HepG2 (cell line): ENCODE measurements at regions not wholly inside any gene's neighbourhood (a gene's known extent, or its start where the extent isn't known, plus 50 kb on each side); places are given as distances from the start of the nearest gene placed in this dataset.

Experiments used
- ATAC-seq: fragments of 200-7000 bp; cut with Tn5 transposase; 3 replicates; pipeline ENCODE4 v1.9.1; 2020; ENCODE audit warnings: mild to moderate bottlenecking, moderate library complexity
- BruUV-seq: library from RNA; stranded (reverse); fragments of 400-500 nt; replicated peaks from 2 replicates; lab custom pipeline; 2021; lab: Mats Ljungman, UMichigan
- CTCF ChIA-PET: fragments of 300-600 bp; formaldehyde crosslinking; extraction: SDS; loops from one replicate; lab custom pipeline; 2021; ENCODE audit warnings: low total read pairs, inconsistent platforms, low intra/inter-chr PET ratio; lab: Yijun Ruan, JAX
- POLR2A ChIA-PET: fragments of 350-600 bp; sonication (Branson Sonifier 250); formaldehyde crosslinking; loops from one replicate; lab custom pipeline; 2020; ENCODE audit warnings: antibody characterized with exemption, inconsistent platforms; lab: Yijun Ruan, JAX
- DNase-seq: peaks from one replicate; pipeline ENCODE4 v3.0.0-alpha.2; 2015; ENCODE audit warnings: low spot score
- FAIRE-seq: peaks from 3 replicates; lab custom pipeline; 2011; peaks lifted over from hg19 to GRCh38; lab: Jason Lieb, UNC
- H2AFZ ChIP-seq: one replicate; pipeline ENCODE4 v1.6.1; 2011; ENCODE audit warnings: low read length, inconsistent platforms
- H3K27ac ChIP-seq: fragments of 300-600 bp; 3 replicates; pipeline ENCODE4 v1.8.0; 2011; ENCODE audit warnings: mixed run types, mild to moderate bottlenecking, mixed read lengths, low read length, inconsistent platforms; ENCODE audit not compliant: insufficient read depth; ENCODE audit errors: extremely low read length
- H3K27me3 ChIP-seq, 2 experiments: fragments of 200-600 bp in 1 of 2; 2 replicates in 1 of 2; 3 replicates in 1 of 2; pipeline versions ENCODE4 v1.6.0 to v1.8.0; 2011; ENCODE audit warnings: low read length in 2 of 2, mild to moderate bottlenecking in 2 of 2, moderate library complexity in 2 of 2, inconsistent platforms in 1 of 2; ENCODE audit not compliant: insufficient read depth in 2 of 2, control insufficient read depth in 1 of 2
- H3K36me3 ChIP-seq, 2 experiments: fragments of 200-600 bp in 1 of 2; replicated peaks in 1 of 2; 2 replicates in 1 of 2; 3 replicates in 1 of 2; pipeline versions ENCODE4 v1.5.1 to v1.8.0; 2011; ENCODE audit warnings: low read length in 2 of 2, inconsistent platforms in 1 of 2; ENCODE audit not compliant: insufficient read depth in 2 of 2, control insufficient read depth in 1 of 2
- H3K4me1 ChIP-seq: 2 replicates; pipeline ENCODE4 v1.5.1; 2012; ENCODE audit warnings: low read length, inconsistent platforms; ENCODE audit not compliant: insufficient read depth
- H3K4me2 ChIP-seq: 2 replicates; pipeline ENCODE4 v1.6.0; 2011; ENCODE audit warnings: low read depth, low read length, inconsistent platforms
- H3K4me3 ChIP-seq, 3 experiments: fragments of 200-600 bp in 1 of 3; sonication (generic), shearing (Covaris generic) in 1 of 3; replicated peaks in 1 of 3; 2 replicates each; pipeline ENCODE4 v1.5.1; 2011 to 2016; ENCODE audit warnings: low read length in 3 of 3, inconsistent platforms in 2 of 3, low read depth in 2 of 3, mild to moderate bottlenecking in 2 of 3, control low read depth in 1 of 3, mixed read lengths in 1 of 3; ENCODE audit not compliant: insufficient read depth in 1 of 3
- H3K79me2 ChIP-seq: one replicate; pipeline ENCODE4 v1.6.1; 2011; ENCODE audit warnings: low read length, inconsistent platforms; ENCODE audit not compliant: insufficient read depth
- H3K9ac ChIP-seq: 2 replicates; pipeline ENCODE4 v1.6.0; 2011; ENCODE audit warnings: mild to moderate bottlenecking, low read depth, low read length, inconsistent platforms; ENCODE audit not compliant: insufficient read depth
- H3K9me3 ChIP-seq: 2 replicates; pipeline ENCODE4 v1.5.1; 2012; ENCODE audit warnings: mild to moderate bottlenecking, low read length
- H4K20me1 ChIP-seq: 2 replicates; pipeline ENCODE4 v1.6.0; 2011; ENCODE audit warnings: inconsistent platforms, mild to moderate bottlenecking, low read length, moderate library complexity; ENCODE audit not compliant: insufficient read depth
- ATM ChIP-seq: fragments of 450-650 bp; IDR thresholded peaks from 2 replicates; pipeline ENCODE4 v1.7.1; 2017; ENCODE audit warnings: mild to moderate bottlenecking, borderline replicate concordance
- HIVEP1 ChIP-seq: sonication (generic); formaldehyde crosslinking; IDR thresholded peaks from 2 replicates; pipeline ENCODE4 v1.4.0; 2020; ENCODE audit warnings: mild to moderate bottlenecking, missing genetic modification reagents
- HOXD1 ChIP-seq: sonication (generic); formaldehyde crosslinking; IDR thresholded peaks from 2 replicates; pipeline ENCODE4 v1.5.0; 2020; ENCODE audit warnings: missing genetic modification reagents
- MIER2 ChIP-seq: IDR thresholded peaks from 2 replicates; pipeline ENCODE4 v1.6.1; 2016; ENCODE audit warnings: missing biosample characterization, missing genetic modification reagents
- PHF5A ChIP-seq: IDR thresholded peaks from one replicate; pipeline ENCODE4 v1.6.1; 2018; ENCODE audit warnings: low read depth, missing genetic modification reagents; ENCODE audit not compliant: unreplicated experiment
- PLRG1 ChIP-seq: fragments of 450-650 bp; conservative IDR thresholded peaks from 2 replicates; pipeline ENCODE4 v1.6.1; 2016
- RFXANK ChIP-seq: IDR thresholded peaks from 2 replicates; pipeline ENCODE4 v1.6.1; 2016
- RFXAP ChIP-seq: sonication (generic); formaldehyde crosslinking; IDR thresholded peaks from 2 replicates; pipeline ENCODE4 v1.4.0; 2020; ENCODE audit warnings: missing genetic modification reagents, borderline replicate concordance
- SIX4 ChIP-seq: sonication (generic); formaldehyde crosslinking; IDR thresholded peaks from 2 replicates; pipeline ENCODE4 v1.4.0; 2020; ENCODE audit warnings: missing genetic modification reagents
- STAG1 ChIP-seq: sonication (generic); formaldehyde crosslinking; IDR thresholded peaks from 2 replicates; pipeline ENCODE4 v1.4.0; 2020; ENCODE audit warnings: missing genetic modification reagents
- ZEB1 ChIP-seq: IDR thresholded peaks from 2 replicates; pipeline ENCODE4 v1.6.1; 2012; ENCODE audit warnings: mild to moderate bottlenecking, low read depth, inconsistent platforms; ENCODE audit not compliant: insufficient replicate concordance
- ZNF160 ChIP-seq: sonication (generic); formaldehyde crosslinking; IDR thresholded peaks from 2 replicates; pipeline ENCODE4 v1.8.0; 2022; ENCODE audit warnings: mild to moderate bottlenecking, inconsistent platforms, missing genetic modification reagents
- ZNF274 ChIP-seq: sonication (generic); formaldehyde crosslinking; IDR thresholded peaks from 2 replicates; pipeline ENCODE4 v1.5.1; 2020; ENCODE audit warnings: mild to moderate bottlenecking, missing genetic modification reagents
- ZNF44 ChIP-seq: sonication (generic); formaldehyde crosslinking; IDR thresholded peaks from 2 replicates; pipeline ENCODE4 v1.5.1; 2020; ENCODE audit warnings: mild to moderate bottlenecking, missing genetic modification reagents
- WGBS: methylation state at CpG from one replicate; pipeline ENCODE4 v1.1.6; 2017; ENCODE audit warnings: low lambda C conversion rate; 5-methylcytosine and 5-hydroxymethylcytosine counted together
- in situ Hi-C: cut with HindIII; loops from 2 replicates; pipeline ENCODE4 v1.10.0; 2017; ENCODE audit warnings: low pct_unique_long_range_greater_than_20kb; ENCODE audit not compliant: extremely low pct_ligation_motif_present
- intact Hi-C: fragments of 100-400 bp; cut with micrococcal nuclease; formaldehyde crosslinking; loops from one replicate; pipeline ENCODE4 v1.10.0; 2022; ENCODE audit not compliant: unreplicated experiment
- TF ChIP-seq, protein P1 (sequence below): sonication (generic); formaldehyde crosslinking; conservative IDR thresholded peaks from 2 replicates; pipeline ENCODE4 v1.8.0; 2022; ENCODE audit warnings: low read depth, missing genetic modification reagents
- TF ChIP-seq, protein P2 (sequence below): sonication (generic); formaldehyde crosslinking; IDR thresholded peaks from 2 replicates; pipeline ENCODE4 v1.8.0; 2023; ENCODE audit warnings: mild to moderate bottlenecking, missing genetic modification reagents
- TF ChIP-seq, protein P3 (sequence below): fragments of 450-650 bp; IDR thresholded peaks from 2 replicates; pipeline ENCODE4 v1.6.1; 2016

DNA sequence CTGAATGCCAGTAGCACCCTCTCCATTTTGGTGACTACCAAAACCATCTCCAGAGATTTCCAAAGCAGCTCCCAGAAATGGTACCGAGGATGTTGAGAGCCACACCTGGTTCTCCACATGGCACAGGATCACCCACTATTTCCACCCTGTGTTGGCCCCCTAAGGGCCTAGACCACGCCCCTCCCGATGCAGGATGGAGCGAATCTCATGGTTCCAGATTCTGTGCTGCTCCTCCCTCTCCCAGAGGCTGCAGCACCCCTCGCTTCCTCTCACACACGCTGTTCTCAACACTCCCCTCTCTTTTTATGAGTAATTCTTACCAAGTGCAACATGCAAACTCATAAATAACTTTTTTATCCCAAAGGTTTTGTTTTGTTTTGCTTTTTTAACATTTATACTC is 571.5 kb downstream of the STK39 start (continued):
- TF ChIP-seq, protein P1, sequence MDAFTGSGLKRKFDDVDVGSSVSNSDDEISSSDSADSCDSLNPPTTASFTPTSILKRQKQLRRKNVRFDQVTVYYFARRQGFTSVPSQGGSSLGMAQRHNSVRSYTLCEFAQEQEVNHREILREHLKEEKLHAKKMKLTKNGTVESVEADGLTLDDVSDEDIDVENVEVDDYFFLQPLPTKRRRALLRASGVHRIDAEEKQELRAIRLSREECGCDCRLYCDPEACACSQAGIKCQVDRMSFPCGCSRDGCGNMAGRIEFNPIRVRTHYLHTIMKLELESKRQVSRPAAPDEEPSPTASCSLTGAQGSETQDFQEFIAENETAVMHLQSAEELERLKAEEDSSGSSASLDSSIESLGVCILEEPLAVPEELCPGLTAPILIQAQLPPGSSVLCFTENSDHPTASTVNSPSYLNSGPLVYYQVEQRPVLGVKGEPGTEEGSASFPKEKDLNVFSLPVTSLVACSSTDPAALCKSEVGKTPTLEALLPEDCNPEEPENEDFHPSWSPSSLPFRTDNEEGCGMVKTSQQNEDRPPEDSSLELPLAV (CRISPR knock-in tag), result no peak
- no peak for TF ChIP-seq HIVEP1 (CRISPR knock-in tag)

DNA sequence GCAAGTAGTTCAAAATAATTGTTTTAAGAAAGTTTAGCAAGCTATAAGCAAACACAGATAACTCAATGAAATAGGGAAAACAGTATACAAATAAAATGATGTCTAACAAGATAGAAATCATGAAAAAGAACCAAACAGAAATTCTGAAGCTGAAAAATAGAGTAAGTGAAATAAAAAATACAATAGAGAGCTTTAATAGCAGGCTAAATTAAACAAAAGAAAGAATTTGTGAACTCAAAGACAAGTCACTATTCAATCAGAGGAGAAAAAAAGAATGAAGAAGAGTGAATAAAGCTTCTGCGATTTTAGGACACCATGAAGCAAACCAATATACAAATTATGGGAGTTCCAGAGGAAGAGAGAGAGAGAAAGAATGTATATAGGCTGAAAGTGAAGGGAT is 576.8 kb downstream of the STK39 start:
- intact Hi-C loops, result no loop called here
- Histone ChIP-seq H3K27ac (no peak overlapping the region), H3K4me2 (no peak overlapping the region), H3K36me3 (no peaks in the 10 kb centered on the region), H3K9ac (no peak overlapping the region), H3K4me3 (no peak overlapping the region), H4K20me1 (no peaks in the 10 kb centered on the region), H3K9me3 (peaks cover 20% of the 10 kb centered on the region), H3K79me2 (no peaks in the 10 kb centered on the region), H2AFZ (no peak overlapping the region), H3K4me1 (no peaks in the 10 kb centered on the region), H3K27me3 (no peaks in the 10 kb centered on the region)
- no CpG with 5 or more reads among the region's 1 CpG for WGBS
- TF ChIP-seq ZNF160 (CRISPR knock-in tag), result peak; percentile 99
- TF ChIP-seq, protein P2, sequence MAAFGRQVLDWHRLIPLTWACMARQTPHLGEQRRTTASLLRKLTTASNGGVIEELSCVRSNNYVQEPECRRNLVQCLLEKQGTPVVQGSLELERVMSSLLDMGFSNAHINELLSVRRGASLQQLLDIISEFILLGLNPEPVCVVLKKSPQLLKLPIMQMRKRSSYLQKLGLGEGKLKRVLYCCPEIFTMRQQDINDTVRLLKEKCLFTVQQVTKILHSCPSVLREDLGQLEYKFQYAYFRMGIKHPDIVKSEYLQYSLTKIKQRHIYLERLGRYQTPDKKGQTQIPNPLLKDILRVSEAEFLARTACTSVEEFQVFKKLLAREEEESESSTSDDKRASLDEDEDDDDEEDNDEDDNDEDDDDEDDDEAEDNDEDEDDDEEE (CRISPR knock-in tag), result no peak
- CTCF ChIA-PET, result no interaction called here
- BruUV-seq, result no TSS peak
- in situ Hi-C loops, result no loop called here
- no peak for ATAC-seq
- POLR2A ChIA-PET, result no interaction called here
- no peak for FAIRE-seq
- no peak for DNase-seq

DNA sequence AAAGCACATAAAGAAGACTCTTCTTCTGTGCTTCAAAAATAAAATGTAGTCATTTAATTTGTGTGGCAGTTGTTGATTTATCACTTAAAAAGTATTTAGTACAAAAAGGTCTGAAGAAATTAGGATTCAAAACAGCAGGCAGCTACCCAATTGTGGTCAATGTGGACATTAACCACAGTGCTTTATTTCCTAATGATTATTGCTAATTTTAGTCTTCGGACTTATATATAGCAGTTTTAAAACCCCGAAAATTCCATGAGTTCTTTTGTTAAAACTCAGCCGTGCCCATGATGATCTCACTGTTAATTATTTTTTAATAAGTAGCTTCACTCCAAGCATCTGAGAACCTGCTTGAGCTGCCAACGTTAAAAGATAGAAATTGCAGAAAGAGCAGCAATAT is 594.3 kb downstream of the STK39 start:
- CTCF ChIA-PET, result no interaction called here
- FAIRE-seq (no peak), ATAC-seq (no peak), DNase-seq (no peak)
- Histone ChIP-seq H3K27me3 (no peaks in the 10 kb centered on the region), H3K9ac (no peak overlapping the region), H3K27ac (no peak overlapping the region), H4K20me1 (no peaks in the 10 kb centered on the region), H2AFZ (no peak overlapping the region), H3K79me2 (no peaks in the 10 kb centered on the region), H3K4me3 (no peak overlapping the region), H3K4me1 (peaks cover 18% of the 10 kb centered on the region), H3K9me3 (no peaks in the 10 kb centered on the region), H3K36me3 (no peaks in the 10 kb centered on the region), H3K4me2 (no peak overlapping the region)
- no TSS peak for BruUV-seq
- intact Hi-C loops (no loop called here), in situ Hi-C loops (no loop called here)
- WGBS, result 43% methylated on average over 4 of the region's 4 CpGs
- POLR2A ChIA-PET, result no interaction called here
- TF ChIP-seq STAG1 (CRISPR knock-in tag), result no peak
- no peak for TF ChIP-seq PHF5A (CRISPR knock-in tag)
- no peak for TF ChIP-seq MIER2 (CRISPR knock-in tag)
- TF ChIP-seq ATM, result no peak
- no peak for TF ChIP-seq HOXD1
- no peak for TF ChIP-seq RFXAP
- no peak for TF ChIP-seq ZNF44
- no peak for TF ChIP-seq ZEB1
- TF ChIP-seq, protein P3, sequence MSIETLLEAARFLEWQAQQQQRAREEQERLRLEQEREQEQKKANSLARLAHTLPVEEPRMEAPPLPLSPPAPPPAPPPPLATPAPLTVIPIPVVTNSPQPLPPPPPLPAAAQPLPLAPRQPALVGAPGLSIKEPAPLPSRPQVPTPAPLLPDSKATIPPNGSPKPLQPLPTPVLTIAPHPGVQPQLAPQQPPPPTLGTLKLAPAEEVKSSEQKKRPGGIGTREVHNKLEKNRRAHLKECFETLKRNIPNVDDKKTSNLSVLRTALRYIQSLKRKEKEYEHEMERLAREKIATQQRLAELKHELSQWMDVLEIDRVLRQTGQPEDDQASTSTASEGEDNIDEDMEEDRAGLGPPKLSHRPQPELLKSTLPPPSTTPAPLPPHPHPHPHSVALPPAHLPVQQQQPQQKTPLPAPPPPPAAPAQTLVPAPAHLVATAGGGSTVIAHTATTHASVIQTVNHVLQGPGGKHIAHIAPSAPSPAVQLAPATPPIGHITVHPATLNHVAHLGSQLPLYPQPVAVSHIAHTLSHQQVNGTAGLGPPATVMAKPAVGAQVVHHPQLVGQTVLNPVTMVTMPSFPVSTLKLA, result no peak
- no peak for TF ChIP-seq SIX4 (CRISPR knock-in tag)
- TF ChIP-seq RFXANK (CRISPR knock-in tag), result no peak
- TF ChIP-seq PLRG1, result no peak
- TF ChIP-seq ZNF274 (CRISPR knock-in tag), result no peak
